ENCODE measurements at regions not wholly inside any gene's neighbourhood (a gene's known extent, or its start where the extent isn't known, plus 50 kb on each side); places are given as distances from the start of the nearest gene placed in this dataset.

- TF ChIP-seq EP300 (IDR thresholded peaks at IDR 0.05; ENCODE audit: borderline replicate concordance in 1 of 2, low read depth in 1 of 2, low read length in 1 of 2) (no peak), TEAD4 (IDR thresholded peaks at IDR 0.05; ENCODE audit: borderline replicate concordance, insufficient read depth) (no peak), GATA2 (CRISPR knock-in tag; IDR thresholded peaks at IDR 0.05) (no peak), MEF2A (IDR thresholded peaks at IDR 0.05; ENCODE audit: borderline replicate concordance, low read depth) (no peak), IRF3 (IDR thresholded peaks at IDR 0.05; ENCODE audit: low read depth, low read length) (no peak)
Measured at GRCh38 chr11:28529046-28529445, 420.9 kb downstream of the METTL15 start (continued).

- Histone ChIP-seq H3K4me2 (no peak overlapping the region), H3K27ac (ENCODE audit: low read depth in 2 of 2, low read length in 1 of 2) (no peak overlapping the region), H3K4me1 (ENCODE audit: control insufficient read depth in 1 of 2, insufficient read depth in 2 of 2, low read depth in 1 of 2, low read length in 1 of 2) (no peaks in the 10 kb centered on the region), H3K27me3 (ENCODE audit: insufficient read depth) (no peaks in the 10 kb centered on the region), H3K4me3 (ENCODE audit: low read depth in 2 of 2, low read length in 1 of 2) (no peak overlapping the region), H3F3A (replicated peaks; ENCODE audit: insufficient read depth) (peaks cover 7% of the 10 kb centered on the region), H3K9me3 (no peaks in the 10 kb centered on the region; the same call in 1 of the 2 replicates), H3K79me2 (ENCODE audit: insufficient read depth) (no peaks in the 10 kb centered on the region), H3K9me2 (no peaks in the 10 kb centered on the region), H4K20me1 (ENCODE audit: insufficient read depth) (no peaks in the 10 kb centered on the region), H2AFZ (ENCODE audit: low read depth) (no peak overlapping the region), H3K36me3 (replicated peaks in 1 of 2; ENCODE audit: control insufficient read depth in 1 of 2, insufficient read depth in 2 of 2, low read length in 1 of 2) (no peaks in the 10 kb centered on the region), H3K9ac (no peak overlapping the region)
- ChIA-PET CTCF (interaction anchor here (1.4 to 8.3 kb wide), 7 partner anchors 11 to 827 kb away, joined by 4 to 134 read pairs (median 11); partner anchors contain the start of gene BDNF), POLR2A (no interaction called here)
- WGBS (ENCODE audit: low lambda C conversion rate) = 76% methylated on average over 4 of the region's 4 CpGs
- no peak for DNase-seq
- no peak for TF ChIP-seq GATA2 (CRISPR knock-in tag; IDR thresholded peaks at IDR 0.05)
- TF ChIP-seq NFIC (IDR thresholded peaks at IDR 0.05; ENCODE audit: borderline replicate concordance) = no peak
- TF ChIP-seq TAF1 (IDR thresholded peaks at IDR 0.05; ENCODE audit: borderline replicate concordance, low read depth, low read length) = no peak
- TF ChIP-seq RXRA (IDR thresholded peaks at IDR 0.05; ENCODE audit: borderline replicate concordance, low read depth) = no peak
- TF ChIP-seq FOXM1 (IDR thresholded peaks at IDR 0.05; ENCODE audit: low read depth) = no peak
- TF ChIP-seq YY1 (IDR thresholded peaks at IDR 0.05; ENCODE audit: low read depth) = no peak
- no peak for TF ChIP-seq SIN3A (IDR thresholded peaks at IDR 0.05; ENCODE audit: borderline replicate concordance, low read depth, low read length)
- TF ChIP-seq RAD21 (IDR thresholded peaks at IDR 0.05; ENCODE audit: low read length) = no peak
- TF ChIP-seq MEF2A (IDR thresholded peaks at IDR 0.05; ENCODE audit: borderline replicate concordance, low read depth) = no peak
- TF ChIP-seq ELF1 (IDR thresholded peaks at IDR 0.05) = no peak
- no peak for TF ChIP-seq JUND (IDR thresholded peaks at IDR 0.05)
- TF ChIP-seq ZBTB33 (IDR thresholded peaks at IDR 0.05; ENCODE audit: borderline replicate concordance, low read depth) = no peak
- no peak for TF ChIP-seq NRF1 (IDR thresholded peaks at IDR 0.05; ENCODE audit: low read depth, low read length)
- TF ChIP-seq RFX5 (IDR thresholded peaks at IDR 0.05; ENCODE audit: low read length) = no peak
- no peak for TF ChIP-seq TEAD4 (IDR thresholded peaks at IDR 0.05; ENCODE audit: borderline replicate concordance, insufficient read depth)
- TF ChIP-seq USF1 (IDR thresholded peaks at IDR 0.05; ENCODE audit: borderline replicate concordance, low read depth) = no peak
- TF ChIP-seq TCF12 (IDR thresholded peaks at IDR 0.05) = no peak
Measured at GRCh38 chr11:28528217-28528616, 420.0 kb downstream of the METTL15 start.
